ENCODE measurements at regions not wholly inside any gene's neighbourhood (a gene's known extent, or its start where the extent isn't known, plus 50 kb on each side); places are given as distances from the start of the nearest gene placed in this dataset.

- DNase-seq (ENCODE audit: low read depth), result no peak
- no peak for TF ChIP-seq CTCF (IDR thresholded peaks at IDR 0.05; ENCODE audit: control insufficient read depth, extremely low read depth, insufficient read depth)
- H3K4me3 ChIP-seq (ENCODE audit: low read depth, low read length), result no peak overlapping the region
Observed at GRCh38 chr7:128145191-128145590, 95.9 kb upstream of the LEP start.

- DNase-seq (ENCODE audit: low read depth), result no peak
- no peak for TF ChIP-seq CTCF (IDR thresholded peaks at IDR 0.05; ENCODE audit: control insufficient read depth, extremely low read depth, insufficient read depth)
- no peak overlapping the region for H3K4me3 ChIP-seq (ENCODE audit: low read depth, low read length)
Observed at GRCh38 chr7:128146052-128146451, 95.0 kb upstream of the LEP start.

GRCh38 chr7:128148676-128149075 is 92.4 kb upstream of the LEP start:
- no peak for TF ChIP-seq CTCF (IDR thresholded peaks at IDR 0.05; ENCODE audit: control insufficient read depth, extremely low read depth, insufficient read depth)
- H3K4me3 ChIP-seq (ENCODE audit: low read depth, low read length), result no peak overlapping the region
- no peak for DNase-seq (ENCODE audit: low read depth)

GRCh38 chr7:128150223-128150865 is 90.7 kb upstream of the LEP start:
- no peak overlapping the region for H3K4me3 ChIP-seq (ENCODE audit: low read depth, low read length)
- DNase-seq (ENCODE audit: low read depth), result no peak
- TF ChIP-seq CTCF (IDR thresholded peaks at IDR 0.05; ENCODE audit: control insufficient read depth, extremely low read depth, insufficient read depth), result no peak

GRCh38 chr7:128151635-128152034 is 89.4 kb upstream of the LEP start:
- no peak for TF ChIP-seq CTCF (IDR thresholded peaks at IDR 0.05; ENCODE audit: control insufficient read depth, extremely low read depth, insufficient read depth)
- no peak overlapping the region for H3K4me3 ChIP-seq (ENCODE audit: low read depth, low read length)
- DNase-seq (ENCODE audit: low read depth), result no peak

- no peak overlapping the region for H3K4me3 ChIP-seq (ENCODE audit: low read depth, low read length)
- no peak for DNase-seq (ENCODE audit: low read depth)
- TF ChIP-seq CTCF (IDR thresholded peaks at IDR 0.05; ENCODE audit: control insufficient read depth, extremely low read depth, insufficient read depth), result no peak
Observed at GRCh38 chr7:128152721-128153120, 88.4 kb upstream of the LEP start.

- TF ChIP-seq CTCF (IDR thresholded peaks at IDR 0.05; ENCODE audit: control insufficient read depth, extremely low read depth, insufficient read depth), result no peak
- no peak overlapping the region for H3K4me3 ChIP-seq (ENCODE audit: low read depth, low read length)
- DNase-seq (ENCODE audit: low read depth), result no peak
Observed at GRCh38 chr7:128153436-128153835, 87.6 kb upstream of the LEP start.
